H1 (cell line): ENCODE measurements at regions not wholly inside any gene's neighbourhood (a gene's known extent, or its start where the extent isn't known, plus 50 kb on each side); places are given as distances from the start of the nearest gene placed in this dataset.

Source experiments
- CTCF ChIA-PET: fragments of 300-600 bp; sonication (Branson Sonifier 250); formaldehyde crosslinking; loops from one replicate; lab custom pipeline; 2021; ENCODE audit not compliant: partially characterized antibody; lab: Charles Lee
- POLR2A ChIA-PET: fragments of 300-600 bp; sonication (Branson Sonifier 250); formaldehyde crosslinking; loops from one replicate; lab custom pipeline; 2021; ENCODE audit warnings: inconsistent platforms; ENCODE audit not compliant: partially characterized antibody; lab: Charles Lee
- DNase-seq, 2 experiments: peaks; one replicate each; pipeline versions ENCODE4 v3.0.0 to v3.0.0-alpha.2; 2010 to 2022; ENCODE audit warnings: low spot score in 2 of 2, low read depth in 1 of 2, mixed read lengths in 1 of 2
- FAIRE-seq: peaks from 2 replicates; lab custom pipeline; 2011; peaks lifted over from hg19 to GRCh38; lab: Jason Lieb, UNC
- H2AFZ ChIP-seq: 2 replicates; pipeline ENCODE4 v1.8.1; 2012; ENCODE audit warnings: low read length, inconsistent platforms
- H2AK5ac ChIP-seq: 2 replicates; pipeline ENCODE4 v1.6.1; 2013; ENCODE audit warnings: low read depth, low read length
- H2BK120ac ChIP-seq: replicated peaks from 2 replicates; pipeline ENCODE3; 2013; ENCODE audit warnings: low read depth, low read length, inconsistent platforms
- H2BK12ac ChIP-seq: 2 replicates; pipeline ENCODE4 v1.6.1; 2013; ENCODE audit warnings: low read depth, low read length
- H2BK15ac ChIP-seq: 2 replicates; pipeline ENCODE4 v1.6.1; 2013; ENCODE audit warnings: low read length
- H2BK20ac ChIP-seq: 2 replicates; pipeline ENCODE4 v1.6.1; 2013; ENCODE audit warnings: low read length
- H2BK5ac ChIP-seq: 2 replicates; pipeline ENCODE4 v1.6.1; 2013; ENCODE audit warnings: low read depth, low read length
- H3K14ac ChIP-seq: 2 replicates; pipeline ENCODE4 v1.6.1; 2013; ENCODE audit warnings: inconsistent platforms; ENCODE audit not compliant: insufficient read length
- H3K18ac ChIP-seq: 2 replicates; pipeline ENCODE4 v1.6.1; 2013; ENCODE audit warnings: low read length; ENCODE audit errors: extremely low read depth
- H3K23ac ChIP-seq: 2 replicates; pipeline ENCODE4 v1.6.1; 2013; ENCODE audit warnings: inconsistent platforms; ENCODE audit not compliant: insufficient read length
- H3K23me2 ChIP-seq: 2 replicates; pipeline ENCODE4 v1.6.1; 2013; ENCODE audit warnings: low read depth, low read length
- H3K27ac ChIP-seq: 2 replicates; pipeline ENCODE4 v1.6.1; 2011; ENCODE audit warnings: low read depth, low read length, inconsistent platforms
- H3K27me3 ChIP-seq, 4 experiments: replicated peaks in 1 of 4; 1 replicate in 1 of 4; 2 replicates in 3 of 4; pipeline versions ENCODE4 v1.6.1 to v1.8.1; 2011 to 2013; ENCODE audit warnings: low read length in 3 of 4, mild to moderate bottlenecking in 3 of 4, inconsistent platforms in 2 of 4, mixed read lengths in 2 of 4, moderate library complexity in 1 of 4; ENCODE audit not compliant: control insufficient read depth in 3 of 4, insufficient read depth in 3 of 4; ENCODE audit errors: extremely low read depth in 1 of 4
- H3K36me3 ChIP-seq, 4 experiments: 2 replicates each; pipeline versions ENCODE4 v1.6.1 to v1.8.1; 2011 to 2013; ENCODE audit warnings: mild to moderate bottlenecking in 4 of 4, low read length in 3 of 4, moderate library complexity in 2 of 4, control low read depth in 1 of 4, inconsistent platforms in 1 of 4; ENCODE audit not compliant: insufficient read depth in 4 of 4, control insufficient read depth in 2 of 4
- H3K4ac ChIP-seq: replicated peaks from 2 replicates; pipeline ENCODE3; 2013; ENCODE audit warnings: low read length, low read depth, mixed read lengths, inconsistent platforms; ENCODE audit not compliant: insufficient read length
- H3K4me1 ChIP-seq, 4 experiments: replicated peaks in 1 of 4; 1 replicate in 1 of 4; 2 replicates in 3 of 4; pipeline versions ENCODE4 v1.6.1 to v1.8.1; 2011 to 2013; ENCODE audit warnings: low read length in 3 of 4, inconsistent platforms in 2 of 4, mixed read lengths in 1 of 4; ENCODE audit not compliant: insufficient read depth in 4 of 4, control insufficient read depth in 3 of 4
- H3K4me2 ChIP-seq, 2 experiments: 2 replicates each; pipeline versions ENCODE4 v1.6.1 to v1.8.1; 2011 to 2013; ENCODE audit warnings: low read depth in 2 of 2, low read length in 2 of 2, control low read depth in 1 of 2, inconsistent platforms in 1 of 2, mild to moderate bottlenecking in 1 of 2; ENCODE audit not compliant: insufficient read depth in 1 of 2
- H3K4me3 ChIP-seq, 4 experiments: fragments of 200-600, 300-600 bp in 1 of 4; sonication (generic), shearing (Covaris generic), sonication (Bioruptor Twin) in 1 of 4; 2 replicates each; pipeline versions ENCODE4 v1.5.1 to v1.8.1; 2011 to 2016; ENCODE audit warnings: low read length in 4 of 4, low read depth in 3 of 4, control low read depth in 2 of 4, inconsistent platforms in 2 of 4, mild to moderate bottlenecking in 2 of 4, mixed read lengths in 1 of 4, moderate library complexity in 1 of 4; ENCODE audit not compliant: insufficient read depth in 2 of 4; ENCODE audit errors: extremely low read depth in 1 of 4
- H3K56ac ChIP-seq: replicated peaks from 2 replicates; pipeline ENCODE3; 2013; ENCODE audit warnings: low read depth, mild to moderate bottlenecking, mixed read lengths, low read length, inconsistent platforms; ENCODE audit not compliant: insufficient read length
- H3K79me1 ChIP-seq: 2 replicates; pipeline ENCODE4 v1.6.1; 2013; ENCODE audit warnings: low read depth, low read length, control low read depth
- H3K79me2 ChIP-seq, 2 experiments: 2 replicates each; pipeline versions ENCODE4 v1.6.1 to v1.8.1; 2012 to 2013; ENCODE audit warnings: low read length in 2 of 2, mild to moderate bottlenecking in 2 of 2, inconsistent platforms in 1 of 2; ENCODE audit not compliant: insufficient read depth in 2 of 2, control insufficient read depth in 1 of 2
- H3K9ac ChIP-seq, 4 experiments: replicated peaks in 1 of 4; 1 replicate in 1 of 4; 2 replicates in 3 of 4; pipeline versions ENCODE4 v1.6.1 to v1.8.1; 2011 to 2013; ENCODE audit warnings: low read depth in 3 of 4, low read length in 3 of 4, control low read depth in 2 of 4, mild to moderate bottlenecking in 2 of 4, moderate library complexity in 2 of 4, inconsistent platforms in 1 of 4; ENCODE audit errors: extremely low read depth in 1 of 4
- H3K9me3 ChIP-seq, 2 experiments: 2 replicates each; pipeline versions ENCODE4 v1.6.1 to v1.8.1; 2012 to 2013; ENCODE audit warnings: mild to moderate bottlenecking in 2 of 2, moderate library complexity in 2 of 2, control low read depth in 1 of 2, inconsistent platforms in 1 of 2, low read depth in 1 of 2, low read length in 1 of 2, mixed read lengths in 1 of 2; ENCODE audit not compliant: insufficient read depth in 2 of 2
- H4K20me1 ChIP-seq, 2 experiments: replicated peaks in 1 of 2; 2 replicates each; pipeline versions ENCODE3 to v1.8.1; 2011 to 2013; ENCODE audit warnings: inconsistent platforms in 2 of 2, low read length in 2 of 2, mild to moderate bottlenecking in 1 of 2; ENCODE audit not compliant: insufficient read depth in 2 of 2, control insufficient read depth in 1 of 2
- H4K5ac ChIP-seq: 2 replicates; pipeline ENCODE4 v1.6.1; 2013; ENCODE audit warnings: low read length, low read depth, mixed read lengths, inconsistent platforms; ENCODE audit not compliant: insufficient read length
- H4K8ac ChIP-seq: 2 replicates; pipeline ENCODE4 v1.8.0; 2013; ENCODE audit warnings: mild to moderate bottlenecking, moderate library complexity, low read length, inconsistent platforms; ENCODE audit not compliant: insufficient read depth; ENCODE audit errors: extremely low read depth
- H4K91ac ChIP-seq: replicated peaks from 2 replicates; pipeline ENCODE3; 2013; ENCODE audit warnings: low read length, mixed read lengths, inconsistent platforms; ENCODE audit not compliant: insufficient read length
- GABPA ChIP-seq: IDR thresholded peaks from 2 replicates; pipeline ENCODE4 v1.6.1; 2011; ENCODE audit warnings: mild to moderate bottlenecking, low read length, moderate library complexity, borderline replicate concordance; ENCODE audit not compliant: insufficient read depth
- NRF1 ChIP-seq: IDR thresholded peaks from 2 replicates; pipeline ENCODE4 v1.6.1; 2011; ENCODE audit warnings: mild to moderate bottlenecking, low read depth, low read length, improper control_type of control experiment
- SP2 ChIP-seq: IDR thresholded peaks from 2 replicates; pipeline ENCODE4 v1.6.1; 2012; ENCODE audit warnings: mild to moderate bottlenecking, low read length, inconsistent platforms
- SP4 ChIP-seq: IDR thresholded peaks from 2 replicates; pipeline ENCODE4 v1.6.1; 2012; ENCODE audit warnings: low read length, inconsistent platforms
- TEAD4 ChIP-seq: IDR thresholded peaks from 2 replicates; pipeline ENCODE4 v1.6.1; 2012; ENCODE audit warnings: low read depth, low read length, inconsistent platforms, mixed read lengths
- WGBS, 2 experiments: shearing (Covaris generic) in 1 of 2; methylation state at CpG; one replicate each; pipeline versions ENCODE4 v1.1.6 to v1.1.7; 2013 to 2015; ENCODE audit warnings: low lambda C conversion rate in 2 of 2, mixed read lengths in 2 of 2, inconsistent platforms in 1 of 2, low coverage in 1 of 2, missing lambda C conversion rate in 1 of 2; ENCODE audit not compliant: insufficient replicate concordance in 2 of 2, insufficient coverage in 1 of 2, insufficient read length in 1 of 2; ENCODE audit errors: extremely low coverage in 1 of 2, missing lambda C conversion rate in 1 of 2; 5-methylcytosine and 5-hydroxymethylcytosine counted together

GRCh38 chr2:200095436-200095835 lies 140.1 kb downstream of the MAIP1 start (continued):
- TF ChIP-seq NRF1 = no peak

DNA sequence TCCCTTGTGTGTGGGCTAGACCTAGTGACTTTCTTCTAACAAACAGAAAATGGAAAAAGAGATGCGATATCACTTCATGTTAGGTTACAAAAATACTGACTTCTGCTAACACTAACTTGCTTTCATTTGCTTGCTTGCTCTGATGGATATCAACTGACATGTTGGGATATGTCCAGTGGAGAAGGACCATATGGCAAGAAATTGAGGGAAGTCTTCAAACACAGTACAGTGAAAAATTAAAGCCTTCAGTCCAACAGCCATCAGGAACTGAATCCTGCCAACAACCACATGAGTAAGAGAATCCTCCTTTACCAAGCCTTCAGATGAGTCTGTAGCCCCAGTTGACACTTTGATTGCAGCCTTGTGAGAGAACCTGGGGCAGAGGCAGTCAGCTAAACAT lies 143.9 kb downstream of the MAIP1 start:
- no peak for TF ChIP-seq NRF1
- no peak for TF ChIP-seq GABPA
- no peak for TF ChIP-seq TEAD4
- TF ChIP-seq SP2 = no peak
- TF ChIP-seq SP4 = no peak
- Histone ChIP-seq H3K27me3 (no peaks in the 10 kb centered on the region), H4K91ac (no peak overlapping the region), H2BK5ac (no peak overlapping the region), H3K79me1 (no peaks in the 10 kb centered on the region), H3K4me3 (no peak overlapping the region), H3K4me2 (no peak overlapping the region), H2AK5ac (no peak overlapping the region), H3K36me3 (no peaks in the 10 kb centered on the region), H2BK120ac (no peak overlapping the region), H2BK12ac (no peak overlapping the region), H3K4me1 (no peaks in the 10 kb centered on the region), H3K9me3 (no peaks in the 10 kb centered on the region), H3K23ac (no peak overlapping the region), H3K23me2 (no peaks in the 10 kb centered on the region), H3K79me2 (no peaks in the 10 kb centered on the region), H2BK20ac (no peak overlapping the region), H2AFZ (0 out of 2 replicates have a peak overlapping the region, but pooled peaks have one; percentile 48), H4K8ac (no peak overlapping the region), H3K4ac (no peak overlapping the region), H4K20me1 (no peaks in the 10 kb centered on the region), H3K9ac (no peak overlapping the region), H4K5ac (no peak overlapping the region), H3K56ac (no peak overlapping the region), H2BK15ac (no peak overlapping the region), H3K14ac (no peak overlapping the region), H3K18ac (no peak overlapping the region), H3K27ac (no peak overlapping the region)
- ChIA-PET CTCF (no interaction called here), POLR2A (no interaction called here)
- DNase-seq = no peak
- 88% methylated on average over 1 of the region's 1 CpG; no CpG with 5 or more reads in 1 of the 2 experiments for WGBS, 2 experiments
- FAIRE-seq = peak; percentile 52
